A673 (cell line): ENCODE measurements at regions not wholly inside any gene's neighbourhood (a gene's known extent, or its start where the extent isn't known, plus 50 kb on each side); places are given as distances from the start of the nearest gene placed in this dataset.

Experiments used
- BruUV-seq: library from RNA; stranded (reverse); fragments of 400-500 nt; replicated peaks from 2 replicates; lab custom pipeline; 2021; lab: Mats Ljungman, UMichigan
- CTCF ChIA-PET: fragments of 300-600 bp; sonication (Branson Sonifier 250); formaldehyde crosslinking; loops from one replicate; lab custom pipeline; 2022; ENCODE audit warnings: antibody characterized with exemption; lab: Charles Lee
- POLR2A ChIA-PET: fragments of 300-600 bp; sonication (Branson Sonifier 250); formaldehyde crosslinking; loops from one replicate; lab custom pipeline; 2022; ENCODE audit warnings: antibody characterized with exemption; ENCODE audit not compliant: low non-redundant PET; lab: Charles Lee
- DNase-seq: peaks from one replicate; pipeline ENCODE4 v3.0.0-alpha.2; 2015; ENCODE audit warnings: low spot score
- H3K27ac ChIP-seq: fragments of 200-600 bp; sonication (generic); 2 replicates; pipeline ENCODE4 v1.5.1; 2016; ENCODE audit warnings: mixed run types, low read depth, mild to moderate bottlenecking, mixed read lengths, antibody characterized with exemption, low read length; ENCODE audit not compliant: poor library complexity, severe bottlenecking
- H3K27me3 ChIP-seq: fragments of 200-600 bp; sonication (generic); replicated peaks from 2 replicates; pipeline ENCODE4 v1.6.1; 2017; ENCODE audit warnings: mixed run types, low read depth, mild to moderate bottlenecking, mixed read lengths, antibody characterized with exemption, low read length; ENCODE audit not compliant: insufficient read depth, poor library complexity
- H3K36me3 ChIP-seq: fragments of 200-600 bp; sonication (generic); 2 replicates; pipeline ENCODE4 v1.6.1; 2016; ENCODE audit warnings: mixed run types, mild to moderate bottlenecking, mixed read lengths, antibody characterized with exemption, low read length; ENCODE audit not compliant: insufficient read depth, poor library complexity, severe bottlenecking
- H3K4me1 ChIP-seq: fragments of 200-600 bp; sonication (generic); 2 replicates; pipeline ENCODE4 v1.6.1; 2017; ENCODE audit warnings: mixed run types, mild to moderate bottlenecking, mixed read lengths, antibody characterized with exemption, low read length; ENCODE audit not compliant: insufficient read depth, poor library complexity, severe bottlenecking
- H3K4me3 ChIP-seq: fragments of 200-600 bp; sonication (generic); 2 replicates; pipeline ENCODE4 v1.5.1; 2016; ENCODE audit warnings: low read depth, mixed run types, mild to moderate bottlenecking, mixed read lengths, low read length; ENCODE audit not compliant: poor library complexity, severe bottlenecking
- H3K9me3 ChIP-seq: fragments of 200-600 bp; sonication (generic); 2 replicates; pipeline ENCODE4 v1.6.1; 2016; ENCODE audit warnings: mixed run types, low read depth, mild to moderate bottlenecking, mixed read lengths, antibody characterized with exemption, low read length; ENCODE audit not compliant: poor library complexity, severe bottlenecking
- CTCF ChIP-seq: fragments of 300-800, 200-600 bp; sonication (generic); conservative IDR thresholded peaks from 2 replicates; pipeline ENCODE4 v1.5.1; 2017; ENCODE audit warnings: low read depth, mild to moderate bottlenecking, antibody characterized with exemption, low read length, moderate library complexity, mixed read lengths
- EZH2 ChIP-seq: fragments of 200-600 bp; sonication (generic); IDR thresholded peaks from 2 replicates; pipeline ENCODE4 v1.6.1; 2017; ENCODE audit warnings: borderline replicate concordance, low read depth, mild to moderate bottlenecking, mixed read lengths, antibody characterized with exemption, low read length; ENCODE audit not compliant: poor library complexity, severe bottlenecking
- intact Hi-C: fragments of 100-400 bp; cut with micrococcal nuclease; formaldehyde crosslinking; loops from one replicate; pipeline ENCODE4 v1.10.0; 2022; ENCODE audit not compliant: unreplicated experiment

- POLR2A ChIA-PET, result interaction anchor here (0.7 to 0.8 kb wide), 2 partner anchors 15 to 1690 kb away, joined by 7 to 18 read pairs; no protein-coding TSS in a partner anchor
- no TSS peak for BruUV-seq
- H3K27me3 ChIP-seq, result no peaks in the 10 kb centered on the region
- peak overlapping the region; percentile 35 for H3K27ac ChIP-seq
- H3K36me3 ChIP-seq, result no peaks in the 10 kb centered on the region
- TF ChIP-seq EZH2 (no peak), CTCF (no peak)
- CTCF ChIA-PET, result no interaction called here
- H3K9me3 ChIP-seq, result no peaks in the 10 kb centered on the region
- no peak overlapping the region for H3K4me3 ChIP-seq
- DNase-seq, result peak; percentile 64
- H3K4me1 ChIP-seq, result peaks cover 13% of the 10 kb centered on the region
- intact Hi-C loops, result loop anchor here (2.0 kb wide), 2 partner anchors 145 to 457 kb away; no protein-coding TSS in a partner anchor
Measured at GRCh38 chr2:219881851-219882250, 254.4 kb downstream of the SLC4A3 start.

GRCh38 chr2:219886615-219887014, 259.2 kb downstream of the SLC4A3 start:
- Histone ChIP-seq H3K4me3 (no peak overlapping the region), H3K9me3 (no peaks in the 10 kb centered on the region), H3K27ac (no peak overlapping the region), H3K36me3 (no peaks in the 10 kb centered on the region), H3K4me1 (peaks cover 9% of the 10 kb centered on the region), H3K27me3 (no peaks in the 10 kb centered on the region)
- intact Hi-C loops, result no loop called here
- DNase-seq, result peak; percentile 44
- TF ChIP-seq EZH2, result no peak
- TF ChIP-seq CTCF, result peak; percentile 56
- CTCF ChIA-PET, result no interaction called here
- BruUV-seq, result no TSS peak
- POLR2A ChIA-PET, result interaction anchor here (0.5 kb wide), 1 partner anchor 22 kb away, joined by 3 read pairs; no protein-coding TSS in a partner anchor

GRCh38 chr2:219887870-219888269, 260.4 kb downstream of the SLC4A3 start:
- no peaks in the 10 kb centered on the region for H3K36me3 ChIP-seq
- no peak for DNase-seq
- ChIA-PET POLR2A (no interaction called here), CTCF (no interaction called here)
- intact Hi-C loops, result no loop called here
- no peak for TF ChIP-seq CTCF
- TF ChIP-seq EZH2, result no peak
- H3K4me3 ChIP-seq, result no peak overlapping the region
- peaks cover 4% of the 10 kb centered on the region for H3K4me1 ChIP-seq
- BruUV-seq, result no TSS peak
- no peaks in the 10 kb centered on the region for H3K27me3 ChIP-seq
- H3K9me3 ChIP-seq, result no peaks in the 10 kb centered on the region
- no peak overlapping the region for H3K27ac ChIP-seq
